HUES6 (cell line): ENCODE measurements at regions not wholly inside any gene's neighbourhood (a gene's known extent, or its start where the extent isn't known, plus 50 kb on each side); places are given as distances from the start of the nearest gene placed in this dataset.

ENCODE experiments used
- H3K27ac ChIP-seq: 2 replicates; pipeline ENCODE4 v1.7.0; 2013; ENCODE audit warnings: low read depth, mild to moderate bottlenecking, low read length, inconsistent platforms
- H3K27me3 ChIP-seq: 2 replicates; pipeline ENCODE4 v1.6.1; 2013; ENCODE audit warnings: low read length; ENCODE audit not compliant: control insufficient read depth, insufficient read depth
- H3K36me3 ChIP-seq: 2 replicates; pipeline ENCODE4 v1.6.1; 2013; ENCODE audit warnings: low read length; ENCODE audit not compliant: control insufficient read depth, insufficient read depth
- H3K4me1 ChIP-seq: 2 replicates; pipeline ENCODE4 v1.6.1; 2013; ENCODE audit warnings: low read length; ENCODE audit not compliant: control insufficient read depth, insufficient read depth
- H3K4me3 ChIP-seq: 2 replicates; pipeline ENCODE4 v1.5.1; 2013; ENCODE audit warnings: low read depth, low read length
- H3K9ac ChIP-seq: one replicate; pipeline ENCODE4 v1.6.1; 2013; ENCODE audit warnings: mild to moderate bottlenecking, low read length
- H3K9me3 ChIP-seq: 2 replicates; pipeline ENCODE4 v1.6.1; 2013; ENCODE audit warnings: low read depth, low read length; ENCODE audit not compliant: control insufficient read depth, insufficient read depth

DNA sequence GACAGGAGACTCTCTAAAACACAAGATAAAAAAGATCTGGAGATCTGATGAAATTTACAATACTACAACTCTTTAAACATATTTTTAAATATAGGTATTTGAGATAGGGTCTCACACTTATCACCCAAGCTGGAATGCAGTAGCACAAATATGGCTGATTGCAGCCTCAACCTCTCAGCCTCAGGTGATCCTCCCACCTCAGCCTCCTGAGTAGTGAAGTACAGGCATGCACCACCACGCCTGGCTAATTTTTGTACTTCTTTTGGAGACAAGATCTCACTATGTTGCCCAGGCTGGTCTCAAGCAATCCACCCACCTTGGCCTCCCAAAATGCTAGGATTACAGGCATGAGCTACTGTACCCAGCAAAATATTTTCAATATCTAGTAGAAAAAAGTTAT is 170.0 kb upstream of the NR5A2 start:
- Histone ChIP-seq H3K4me3 (no peak overlapping the region), H3K9me3 (no peaks in the 10 kb centered on the region), H3K27ac (no peak overlapping the region), H3K36me3 (no peaks in the 10 kb centered on the region), H3K27me3 (no peaks in the 10 kb centered on the region), H3K4me1 (peaks cover 15% of the 10 kb centered on the region), H3K9ac (no peak overlapping the region)

DNA sequence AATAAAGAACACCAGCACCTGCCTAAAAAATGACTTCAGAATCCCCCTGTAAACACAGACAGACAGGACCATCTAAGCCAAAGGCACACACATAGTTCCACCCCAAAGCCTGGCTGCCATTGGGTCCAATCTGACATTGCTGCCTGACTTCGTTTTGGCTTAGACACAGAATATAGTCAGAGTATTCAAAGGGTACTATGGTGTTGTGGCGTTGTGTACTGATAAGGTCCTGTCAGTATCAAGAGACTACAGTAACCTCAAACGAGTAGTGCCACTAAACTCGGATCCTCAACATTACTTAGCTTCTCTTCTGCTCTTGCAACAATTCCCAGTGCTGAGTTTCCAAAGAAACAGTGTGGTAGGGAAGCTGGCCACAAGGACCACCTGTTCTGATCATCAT is 169.3 kb upstream of the NR5A2 start:
- Histone ChIP-seq H3K27me3 (no peaks in the 10 kb centered on the region), H3K36me3 (no peaks in the 10 kb centered on the region), H3K4me1 (peaks cover 15% of the 10 kb centered on the region), H3K27ac (no peak overlapping the region), H3K9me3 (no peaks in the 10 kb centered on the region), H3K4me3 (no peak overlapping the region), H3K9ac (no peak overlapping the region)

DNA sequence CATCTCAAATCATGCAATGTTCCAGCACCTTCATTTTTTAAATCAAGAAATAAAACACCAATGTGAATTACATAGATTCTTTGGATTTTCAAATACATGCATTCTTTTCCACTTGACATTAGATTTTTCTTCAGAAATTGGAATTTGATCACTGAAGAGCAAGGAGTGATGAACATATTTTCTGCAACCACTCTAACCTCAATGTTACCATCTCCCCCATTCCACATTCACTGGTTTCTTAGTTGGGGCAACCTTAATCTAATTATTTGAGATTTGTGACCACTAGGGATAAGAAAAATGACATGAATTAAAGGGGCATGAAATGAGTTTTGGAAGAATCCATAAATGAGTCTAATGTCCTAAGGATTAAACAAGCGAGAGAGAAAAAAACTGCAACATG is 168.7 kb upstream of the NR5A2 start:
- Histone ChIP-seq H3K27ac (no peak overlapping the region), H3K9me3 (no peaks in the 10 kb centered on the region), H3K27me3 (no peaks in the 10 kb centered on the region), H3K4me3 (no peak overlapping the region), H3K9ac (no peak overlapping the region), H3K4me1 (peaks cover 15% of the 10 kb centered on the region), H3K36me3 (no peaks in the 10 kb centered on the region)

DNA sequence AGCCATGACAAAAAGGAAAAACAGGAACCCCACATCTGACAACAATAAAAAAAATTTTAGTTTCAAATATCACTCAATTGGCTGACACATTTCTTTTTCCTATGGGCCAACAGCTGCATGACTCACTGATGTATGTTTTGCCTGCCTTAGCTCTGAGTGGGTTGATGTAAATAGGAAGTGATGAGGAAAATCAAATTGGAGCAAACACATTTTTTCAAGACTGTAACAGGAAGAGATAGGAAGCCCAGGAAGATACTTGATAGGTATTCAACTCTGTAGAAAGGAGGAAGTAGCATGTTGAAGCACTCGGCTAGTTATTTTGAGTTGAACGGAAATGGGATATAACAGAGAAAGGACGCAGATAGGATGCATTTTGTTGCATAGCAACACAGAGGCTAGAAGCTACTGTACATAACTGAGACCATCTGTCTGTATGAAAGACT is 168.0 kb upstream of the NR5A2 start:
- no peaks in the 10 kb centered on the region for H3K27me3 ChIP-seq
- no peak overlapping the region for H3K4me3 ChIP-seq
- H3K9ac ChIP-seq = no peak overlapping the region
- no peak overlapping the region for H3K27ac ChIP-seq
- no peaks in the 10 kb centered on the region for H3K9me3 ChIP-seq
- H3K4me1 ChIP-seq = peaks cover 15% of the 10 kb centered on the region
- no peaks in the 10 kb centered on the region for H3K36me3 ChIP-seq

DNA sequence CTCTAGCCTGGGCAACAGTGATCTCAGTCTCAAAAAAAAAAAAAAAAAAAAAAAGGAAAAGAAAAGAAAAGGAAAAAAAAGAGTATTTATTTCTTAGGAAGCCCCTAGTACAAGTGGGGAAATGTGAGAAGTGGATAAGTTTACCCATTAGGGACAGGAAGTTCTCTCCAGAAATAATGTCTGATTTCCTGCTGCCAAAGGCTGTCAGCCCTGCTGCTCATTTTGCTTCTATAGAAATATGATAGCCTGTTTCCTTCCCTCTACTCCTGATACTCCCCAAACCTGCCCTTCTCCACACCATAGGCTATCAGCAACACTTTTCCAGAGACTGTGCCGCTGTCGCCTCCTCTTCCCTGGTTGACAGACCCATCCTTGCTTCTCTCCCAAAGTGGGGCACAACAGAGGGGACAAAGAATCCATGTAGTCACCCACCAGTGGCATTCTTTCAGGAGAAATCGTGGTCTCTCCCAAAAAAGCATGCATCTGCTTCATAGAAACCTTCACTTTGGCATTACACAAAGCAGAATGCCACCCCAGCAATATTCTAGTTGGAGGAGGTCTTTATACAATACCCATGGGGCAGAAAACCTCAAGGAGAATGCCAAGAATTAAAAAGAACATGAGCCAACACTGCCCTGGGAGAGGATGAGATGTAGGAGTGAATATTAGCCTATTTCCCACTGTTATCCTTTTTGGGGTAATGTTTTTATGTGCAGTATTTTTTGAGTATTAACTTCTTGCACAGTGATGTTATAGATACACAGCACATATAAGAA is 166.3 kb upstream of the NR5A2 start:
- Histone ChIP-seq H3K36me3 (no peaks in the 10 kb centered on the region), H3K27me3 (no peaks in the 10 kb centered on the region), H3K4me1 (peaks cover 10% of the 10 kb centered on the region), H3K27ac (no peak overlapping the region), H3K9ac (no peak overlapping the region), H3K4me3 (no peak overlapping the region), H3K9me3 (no peaks in the 10 kb centered on the region)

DNA sequence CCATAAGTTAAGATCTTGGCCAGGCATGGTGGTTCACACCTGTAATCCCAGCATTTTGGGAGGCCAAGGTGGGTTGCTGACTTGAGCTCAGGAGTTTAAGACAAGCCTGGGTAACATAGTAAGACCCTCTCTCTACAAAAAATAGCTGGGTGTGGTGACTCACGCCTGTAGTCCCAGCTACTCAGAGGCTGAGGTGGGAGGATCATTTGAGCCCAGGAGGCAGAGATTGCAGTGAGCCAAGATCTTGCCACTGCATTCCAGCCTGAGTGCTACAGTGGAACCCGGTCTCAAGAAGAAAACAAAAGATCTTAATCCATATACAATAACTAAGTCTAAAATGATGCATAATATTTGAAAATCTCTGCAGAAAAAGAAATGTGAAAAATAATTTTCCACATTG is 165.5 kb upstream of the NR5A2 start:
- H3K9me3 ChIP-seq = no peaks in the 10 kb centered on the region
- H3K27me3 ChIP-seq = no peaks in the 10 kb centered on the region
- no peak overlapping the region for H3K9ac ChIP-seq
- H3K27ac ChIP-seq = no peak overlapping the region
- H3K36me3 ChIP-seq = no peaks in the 10 kb centered on the region
- H3K4me1 ChIP-seq = peaks cover 9% of the 10 kb centered on the region
- no peak overlapping the region for H3K4me3 ChIP-seq

DNA sequence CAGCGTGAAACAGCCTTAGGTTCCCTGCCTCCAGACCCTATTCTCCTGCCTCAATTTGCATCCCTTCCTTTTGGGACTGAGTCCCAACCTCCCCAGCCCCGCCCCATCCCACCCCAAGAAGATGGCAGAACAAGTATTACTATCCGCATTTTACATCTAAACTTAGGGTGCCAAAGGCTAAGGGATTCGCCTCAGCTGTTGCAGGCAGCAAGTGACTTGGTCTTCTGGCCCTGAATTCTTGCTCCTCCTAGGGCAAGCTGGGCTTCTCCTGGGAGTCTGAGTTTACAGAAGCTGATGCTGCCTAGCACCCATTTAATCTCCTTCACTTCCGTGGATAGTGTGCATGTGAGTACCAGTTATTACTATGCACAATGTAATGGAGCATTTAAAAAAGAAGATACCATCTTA is 161.3 kb upstream of the NR5A2 start:
- Histone ChIP-seq H3K27me3 (no peaks in the 10 kb centered on the region), H3K9me3 (no peaks in the 10 kb centered on the region), H3K4me1 (peaks cover 9% of the 10 kb centered on the region), H3K9ac (no peak overlapping the region), H3K27ac (no peak overlapping the region), H3K4me3 (no peak overlapping the region), H3K36me3 (no peaks in the 10 kb centered on the region)

DNA sequence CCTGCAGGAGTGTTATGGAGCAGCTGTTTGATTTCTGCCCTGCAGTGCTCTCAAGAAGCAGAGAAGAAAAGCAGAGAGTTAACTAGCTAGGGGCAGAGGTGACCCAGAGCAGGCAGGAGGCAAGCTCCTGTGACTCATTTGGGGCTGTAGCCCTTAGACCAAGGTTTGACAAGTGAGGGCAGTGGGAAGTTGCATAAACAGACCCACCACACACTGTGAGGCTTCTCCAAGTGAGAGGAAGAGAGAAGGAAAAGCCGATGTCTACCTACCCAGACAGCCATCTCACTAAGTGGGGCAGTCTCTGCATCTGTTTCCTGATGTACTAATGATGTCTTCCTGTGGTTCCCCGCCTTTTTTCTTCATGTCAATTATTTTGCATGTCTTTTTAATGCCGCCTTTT is 159.9 kb upstream of the NR5A2 start:
- no peak overlapping the region for H3K9ac ChIP-seq
- no peak overlapping the region for H3K4me3 ChIP-seq
- H3K9me3 ChIP-seq = no peaks in the 10 kb centered on the region

DNA sequence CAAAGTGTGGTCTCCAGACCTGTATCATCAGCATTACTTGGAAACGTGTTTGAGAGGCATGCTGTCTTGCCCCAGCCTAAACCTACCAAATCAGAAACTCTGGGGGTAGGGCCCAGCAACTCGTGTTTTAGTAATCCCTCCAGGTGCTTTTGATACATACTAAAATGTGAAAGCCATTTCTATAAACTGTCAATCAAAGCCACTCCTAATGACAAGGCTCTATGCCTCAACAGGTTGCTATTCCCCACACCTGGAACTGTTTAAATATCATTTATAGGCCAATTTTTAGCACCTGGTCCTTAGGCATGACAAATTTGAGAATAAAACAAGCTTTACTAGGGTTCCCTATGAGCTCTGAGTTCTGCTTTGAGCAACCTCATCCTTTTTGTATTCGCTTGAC is 158.7 kb upstream of the NR5A2 start:
- Histone ChIP-seq H3K4me3 (no peak overlapping the region), H3K36me3 (no peaks in the 10 kb centered on the region), H3K9me3 (no peaks in the 10 kb centered on the region), H3K9ac (no peak overlapping the region), H3K4me1 (peaks cover 9% of the 10 kb centered on the region), H3K27ac (no peak overlapping the region), H3K27me3 (no peaks in the 10 kb centered on the region)

More for the DNA sequence above, 159.9 kb upstream of the NR5A2 start:
- no peaks in the 10 kb centered on the region for H3K27me3 ChIP-seq
- H3K36me3 ChIP-seq = no peaks in the 10 kb centered on the region
- peaks cover 9% of the 10 kb centered on the region for H3K4me1 ChIP-seq
- no peak overlapping the region for H3K27ac ChIP-seq

DNA sequence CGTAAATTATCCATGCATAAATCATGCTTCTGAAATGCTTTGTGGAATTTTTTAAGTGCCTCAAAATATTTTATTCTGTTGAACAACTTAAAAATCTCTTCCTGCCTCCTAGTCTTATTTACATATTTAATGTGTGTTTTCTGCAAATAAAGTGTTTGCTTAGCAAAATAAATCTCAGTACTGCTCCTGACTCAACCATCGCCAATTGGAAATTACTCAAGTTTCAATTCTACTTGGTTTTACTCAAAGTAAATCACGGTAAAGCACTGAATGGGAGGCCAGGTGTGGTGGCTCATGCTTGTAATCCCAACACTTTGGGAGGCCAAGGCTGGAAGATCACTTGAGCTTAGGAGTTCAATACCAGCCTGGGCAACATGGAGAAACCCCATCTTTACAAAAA is 152.2 kb upstream of the NR5A2 start:
- Histone ChIP-seq H3K4me1 (no peaks in the 10 kb centered on the region), H3K27me3 (no peaks in the 10 kb centered on the region), H3K36me3 (no peaks in the 10 kb centered on the region), H3K9ac (no peak overlapping the region), H3K4me3 (no peak overlapping the region), H3K9me3 (no peaks in the 10 kb centered on the region), H3K27ac (no peak overlapping the region)

DNA sequence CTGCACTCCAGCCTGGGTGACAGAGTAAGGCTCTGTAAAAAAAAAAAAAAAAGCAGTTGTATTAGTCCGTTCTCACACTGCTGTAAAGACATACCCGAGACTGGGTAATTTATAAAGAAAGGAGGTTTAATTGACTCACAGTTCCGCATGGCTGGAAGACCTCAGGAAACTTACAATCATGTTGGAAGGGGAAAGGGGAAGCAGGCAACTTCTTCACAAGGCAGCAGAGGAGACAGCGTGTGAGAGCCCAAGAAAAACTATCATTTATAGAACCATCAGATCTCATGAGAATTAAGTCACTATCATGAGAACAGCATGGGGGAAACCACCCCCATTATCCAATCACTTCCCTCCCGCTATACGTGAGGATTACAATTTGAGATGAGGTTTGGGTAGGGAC is 151.7 kb upstream of the NR5A2 start:
- Histone ChIP-seq H3K27me3 (no peaks in the 10 kb centered on the region), H3K9me3 (no peaks in the 10 kb centered on the region), H3K9ac (no peak overlapping the region), H3K4me1 (no peaks in the 10 kb centered on the region), H3K36me3 (no peaks in the 10 kb centered on the region), H3K27ac (no peak overlapping the region), H3K4me3 (no peak overlapping the region)
